ENCODE measurements at regions not wholly inside any gene's neighbourhood (a gene's known extent, or its start where the extent isn't known, plus 50 kb on each side); places are given as distances from the start of the nearest gene placed in this dataset.

DNA sequence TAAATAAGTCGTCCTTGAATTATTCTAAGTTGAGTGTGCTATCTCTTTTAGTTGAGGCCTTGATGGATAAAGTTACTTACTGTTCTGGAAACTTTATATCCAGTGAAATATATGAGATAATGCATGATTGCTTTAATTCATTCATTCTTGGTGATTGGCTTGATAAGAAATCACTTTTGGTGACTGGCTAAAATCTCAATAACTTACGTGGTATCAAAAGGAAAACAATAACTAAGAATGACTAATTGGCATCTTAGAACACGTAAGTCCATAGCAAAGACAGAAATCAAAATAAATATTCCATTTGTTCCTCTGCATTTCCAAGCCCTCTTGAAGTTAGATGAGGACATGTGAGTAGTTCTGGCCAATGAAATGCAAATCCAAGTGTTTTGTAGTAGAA, 251.6 kb downstream of the NUP35 start:
- Histone ChIP-seq H3K27ac (ENCODE audit: low read depth in 2 of 2, low read length in 1 of 2) (no peak overlapping the region), H3K4me2 (no peak overlapping the region), H4K20me1 (ENCODE audit: insufficient read depth) (no peaks in the 10 kb centered on the region), H3F3A (replicated peaks; ENCODE audit: insufficient read depth) (no peaks in the 10 kb centered on the region), H3K4me3 (ENCODE audit: low read depth in 2 of 2, low read length in 1 of 2) (no peak overlapping the region), H3K9me3 (no peaks in the 10 kb centered on the region), H3K27me3 (ENCODE audit: insufficient read depth) (no peaks in the 10 kb centered on the region), H3K9me2 (no peaks in the 10 kb centered on the region), H3K79me2 (ENCODE audit: insufficient read depth) (no peaks in the 10 kb centered on the region), H3K4me1 (ENCODE audit: control insufficient read depth in 1 of 2, insufficient read depth in 2 of 2, low read depth in 1 of 2, low read length in 1 of 2) (no peaks in the 10 kb centered on the region; a peak in 1 of 4 replicates), H3K9ac (no peak overlapping the region), H2AFZ (ENCODE audit: low read depth) (no peak overlapping the region), H3K36me3 (replicated peaks in 1 of 2; ENCODE audit: control insufficient read depth in 1 of 2, insufficient read depth in 2 of 2, low read length in 1 of 2) (no peaks in the 10 kb centered on the region)
- WGBS (ENCODE audit: low lambda C conversion rate), result 72% methylated on average over 3 of the region's 3 CpGs
- ChIA-PET CTCF (no interaction called here), POLR2A (no interaction called here)
- DNase-seq, result no peak
- TF ChIP-seq, protein P1, sequence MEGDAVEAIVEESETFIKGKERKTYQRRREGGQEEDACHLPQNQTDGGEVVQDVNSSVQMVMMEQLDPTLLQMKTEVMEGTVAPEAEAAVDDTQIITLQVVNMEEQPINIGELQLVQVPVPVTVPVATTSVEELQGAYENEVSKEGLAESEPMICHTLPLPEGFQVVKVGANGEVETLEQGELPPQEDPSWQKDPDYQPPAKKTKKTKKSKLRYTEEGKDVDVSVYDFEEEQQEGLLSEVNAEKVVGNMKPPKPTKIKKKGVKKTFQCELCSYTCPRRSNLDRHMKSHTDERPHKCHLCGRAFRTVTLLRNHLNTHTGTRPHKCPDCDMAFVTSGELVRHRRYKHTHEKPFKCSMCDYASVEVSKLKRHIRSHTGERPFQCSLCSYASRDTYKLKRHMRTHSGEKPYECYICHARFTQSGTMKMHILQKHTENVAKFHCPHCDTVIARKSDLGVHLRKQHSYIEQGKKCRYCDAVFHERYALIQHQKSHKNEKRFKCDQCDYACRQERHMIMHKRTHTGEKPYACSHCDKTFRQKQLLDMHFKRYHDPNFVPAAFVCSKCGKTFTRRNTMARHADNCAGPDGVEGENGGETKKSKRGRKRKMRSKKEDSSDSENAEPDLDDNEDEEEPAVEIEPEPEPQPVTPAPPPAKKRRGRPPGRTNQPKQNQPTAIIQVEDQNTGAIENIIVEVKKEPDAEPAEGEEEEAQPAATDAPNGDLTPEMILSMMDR (IDR thresholded peaks at IDR 0.05), result no peak
- no peak for TF ChIP-seq RXRA (IDR thresholded peaks at IDR 0.05; ENCODE audit: borderline replicate concordance, low read depth)
- TF ChIP-seq SIN3A (IDR thresholded peaks at IDR 0.05; ENCODE audit: borderline replicate concordance, low read depth, low read length), result no peak
- TF ChIP-seq, protein P2, sequence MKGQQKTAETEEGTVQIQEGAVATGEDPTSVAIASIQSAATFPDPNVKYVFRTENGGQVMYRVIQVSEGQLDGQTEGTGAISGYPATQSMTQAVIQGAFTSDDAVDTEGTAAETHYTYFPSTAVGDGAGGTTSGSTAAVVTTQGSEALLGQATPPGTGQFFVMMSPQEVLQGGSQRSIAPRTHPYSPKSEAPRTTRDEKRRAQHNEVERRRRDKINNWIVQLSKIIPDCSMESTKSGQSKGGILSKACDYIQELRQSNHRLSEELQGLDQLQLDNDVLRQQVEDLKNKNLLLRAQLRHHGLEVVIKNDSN (IDR thresholded peaks at IDR 0.05; ENCODE audit: borderline replicate concordance, low read depth), result no peak
- TF ChIP-seq EZH2phosphoT487 (IDR thresholded peaks at IDR 0.05; ENCODE audit: borderline replicate concordance, low read depth), result no peak
- no peak for TF ChIP-seq EP300 (IDR thresholded peaks at IDR 0.05; ENCODE audit: borderline replicate concordance in 1 of 2, low read depth in 1 of 2, low read length in 1 of 2)

DNA sequence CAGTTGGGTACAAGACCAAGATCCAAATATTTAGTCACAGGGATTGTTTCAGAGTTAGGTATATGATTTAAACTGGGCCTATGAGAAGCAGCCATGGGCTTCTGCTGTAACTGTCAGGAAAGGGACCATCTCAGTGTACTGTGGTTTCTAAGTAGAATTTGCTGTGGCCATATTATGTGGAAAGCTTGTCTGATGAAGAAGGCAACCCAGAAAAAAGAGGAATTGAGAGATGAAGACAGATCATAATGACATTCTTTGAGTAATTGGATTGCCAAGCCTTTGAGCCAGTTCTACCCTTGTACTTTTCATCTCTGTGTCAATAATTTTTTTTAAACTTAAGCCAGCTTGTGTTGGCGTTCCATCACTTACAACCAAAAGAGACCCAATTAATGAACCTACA, 259.6 kb downstream of the NUP35 start:
- 94% methylated on average over 1 of the region's 1 CpG for WGBS (ENCODE audit: low lambda C conversion rate)
- CTCF ChIA-PET, result no interaction called here

More for the DNA sequence above, 259.6 kb downstream of the NUP35 start:
- H3K4me1 ChIP-seq (ENCODE audit: control insufficient read depth in 1 of 2, insufficient read depth in 2 of 2, low read depth in 1 of 2, low read length in 1 of 2), result no peaks in the 10 kb centered on the region
- no peak overlapping the region for H3K9ac ChIP-seq
- no peak for DNase-seq
- no peaks in the 10 kb centered on the region for H3K9me2 ChIP-seq
- H3K4me3 ChIP-seq (ENCODE audit: low read depth in 2 of 2, low read length in 1 of 2), result no peak overlapping the region
- no peaks in the 10 kb centered on the region for H4K20me1 ChIP-seq (ENCODE audit: insufficient read depth)
- H3K27ac ChIP-seq (ENCODE audit: low read depth in 2 of 2, low read length in 1 of 2), result no peak overlapping the region
- TF ChIP-seq SMC3 (IDR thresholded peaks at IDR 0.05; ENCODE audit: low read depth, low read length), result no peak
- TF ChIP-seq, protein P2 (IDR thresholded peaks at IDR 0.05; ENCODE audit: borderline replicate concordance, low read depth), result no peak
- H3K36me3 ChIP-seq (replicated peaks in 1 of 2; ENCODE audit: control insufficient read depth in 1 of 2, insufficient read depth in 2 of 2, low read length in 1 of 2), result no peaks in the 10 kb centered on the region
- no peak overlapping the region for H3K4me2 ChIP-seq
- no peaks in the 10 kb centered on the region for H3F3A ChIP-seq (replicated peaks; ENCODE audit: insufficient read depth)
- POLR2A ChIA-PET, result no interaction called here
- no peak overlapping the region for H2AFZ ChIP-seq (ENCODE audit: low read depth)
- H3K27me3 ChIP-seq (ENCODE audit: insufficient read depth), result no peaks in the 10 kb centered on the region
- H3K9me3 ChIP-seq, result no peaks in the 10 kb centered on the region
- no peaks in the 10 kb centered on the region for H3K79me2 ChIP-seq (ENCODE audit: insufficient read depth)

Data from SK-N-SH (cell line).